GM21786 (cell line): ENCODE measurements at regions not wholly inside any gene's neighbourhood (a gene's known extent, or its start where the extent isn't known, plus 50 kb on each side); places are given as distances from the start of the nearest gene placed in this dataset.
A peak's percentile ranks its signal among the peaks of the same experiment; 100 is the strongest.

Experiments
- ATAC-seq: cut with Tn5 transposase; IDR thresholded peaks from one replicate; pipeline ENCODE4 v1.9.1; 2021; ENCODE audit not compliant: unreplicated experiment

GRCh38 chr6:4308364-4308763 is 173.0 kb upstream of the ECI2 start:
- ATAC-seq, result no peak

GRCh38 chr6:4304927-4305455 is 169.6 kb upstream of the ECI2 start:
- ATAC-seq, result no peak

GRCh38 chr6:4303638-4304037 is 168.3 kb upstream of the ECI2 start:
- ATAC-seq, result no peak

- no peak for ATAC-seq
Observed at GRCh38 chr6:4302524-4302923, 167.1 kb upstream of the ECI2 start.

- no peak for ATAC-seq
Observed at GRCh38 chr6:4301871-4302270, 166.5 kb upstream of the ECI2 start.

DNA sequence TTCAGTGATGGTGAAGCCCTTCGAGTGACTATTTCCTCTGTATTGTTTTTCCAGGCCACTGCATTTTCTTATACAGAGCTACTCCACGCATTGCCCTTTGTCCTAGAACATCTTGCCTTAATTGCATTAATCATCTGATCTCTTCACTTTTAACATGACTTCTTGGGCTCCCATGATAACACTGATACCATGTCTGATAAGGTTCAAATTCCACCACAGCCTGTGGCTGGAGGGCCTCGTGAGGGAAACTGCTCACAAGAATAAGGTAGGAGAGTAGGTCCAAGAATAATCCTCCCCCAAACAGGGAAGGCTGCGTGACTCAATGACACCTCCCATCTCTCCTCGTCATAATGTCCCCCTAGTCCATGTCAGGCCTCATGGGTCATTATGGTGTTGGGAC is 165.5 kb upstream of the ECI2 start:
- no peak for ATAC-seq

- ATAC-seq, result no peak
Observed at GRCh38 chr6:4299476-4299875, 164.1 kb upstream of the ECI2 start.

DNA sequence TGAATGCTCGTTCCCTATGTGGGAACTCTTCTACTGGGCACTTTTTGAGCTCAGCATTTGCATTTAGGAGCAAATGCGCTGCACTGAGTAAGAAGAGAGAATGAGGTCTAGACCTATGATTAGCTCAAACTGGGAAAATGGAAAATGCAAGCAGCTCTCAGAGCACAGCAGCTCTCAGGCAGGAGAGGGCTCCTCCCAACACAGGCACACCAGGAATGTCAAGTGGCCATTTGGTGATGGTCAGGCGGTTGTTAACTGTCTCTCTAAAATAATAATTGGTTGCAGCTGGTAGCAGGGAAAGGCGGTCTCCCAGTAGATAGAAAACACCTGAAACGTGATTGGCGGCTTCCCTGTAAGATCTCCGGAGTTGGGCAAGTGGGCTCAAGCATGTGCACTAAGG is 162.0 kb upstream of the ECI2 start:
- ATAC-seq, result no peak

GRCh38 chr6:4296552-4296951 is 161.2 kb upstream of the ECI2 start:
- ATAC-seq, result no peak

DNA sequence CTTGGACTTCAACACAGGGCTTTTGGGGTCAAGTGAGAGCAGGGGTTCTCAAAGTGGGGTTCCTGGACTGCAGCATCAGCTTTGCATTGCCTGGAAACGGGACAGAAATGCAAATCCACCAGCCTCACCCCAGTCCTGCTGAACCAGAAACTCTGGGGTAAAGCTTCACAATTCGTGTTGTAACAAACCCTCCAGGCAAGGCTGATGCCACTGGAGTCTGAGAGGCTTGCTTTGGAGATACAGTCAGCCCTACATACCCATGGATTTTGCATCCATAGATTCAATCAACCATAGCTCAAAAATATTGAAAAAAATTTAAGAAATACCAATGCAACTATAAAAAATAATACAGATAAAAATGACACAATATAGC is 160.4 kb upstream of the ECI2 start:
- no peak for ATAC-seq

DNA sequence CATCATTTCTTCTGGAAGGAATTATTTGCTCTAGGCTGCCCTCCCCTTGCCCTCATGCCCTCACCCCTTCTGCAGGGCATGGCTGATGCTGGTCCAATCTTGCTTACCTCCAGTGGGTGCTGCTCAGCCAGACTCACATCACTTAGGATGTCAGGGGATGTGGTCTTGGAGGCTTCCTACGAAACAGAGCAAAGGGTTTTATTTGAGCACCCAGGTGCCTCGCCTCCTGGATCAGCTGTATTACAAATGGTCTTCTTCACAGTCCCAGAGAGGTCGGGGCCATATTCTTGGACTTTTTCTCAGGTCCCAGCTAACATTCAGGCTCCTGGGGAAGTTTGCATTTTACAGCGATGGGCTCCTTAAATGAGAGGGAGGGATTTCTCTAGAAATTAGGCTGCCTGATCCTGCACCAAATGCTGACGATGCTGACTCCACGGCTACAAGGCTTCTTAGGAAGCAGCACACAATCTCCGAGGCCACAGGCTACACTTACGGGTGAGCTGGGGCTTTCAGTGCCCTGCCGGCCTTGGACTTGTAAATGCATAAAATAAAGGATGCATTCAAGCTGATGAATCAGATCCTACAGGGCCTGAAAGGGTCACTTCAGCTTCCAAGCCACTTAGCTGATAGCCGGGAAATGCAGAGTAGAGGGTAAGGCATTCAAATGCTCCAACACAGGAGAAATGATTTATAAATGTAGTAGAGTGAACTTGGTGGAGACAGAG is 159.8 kb upstream of the ECI2 start:
- no peak for ATAC-seq

GRCh38 chr6:4294636-4295035 is 159.3 kb upstream of the ECI2 start:
- ATAC-seq, result no peak

DNA sequence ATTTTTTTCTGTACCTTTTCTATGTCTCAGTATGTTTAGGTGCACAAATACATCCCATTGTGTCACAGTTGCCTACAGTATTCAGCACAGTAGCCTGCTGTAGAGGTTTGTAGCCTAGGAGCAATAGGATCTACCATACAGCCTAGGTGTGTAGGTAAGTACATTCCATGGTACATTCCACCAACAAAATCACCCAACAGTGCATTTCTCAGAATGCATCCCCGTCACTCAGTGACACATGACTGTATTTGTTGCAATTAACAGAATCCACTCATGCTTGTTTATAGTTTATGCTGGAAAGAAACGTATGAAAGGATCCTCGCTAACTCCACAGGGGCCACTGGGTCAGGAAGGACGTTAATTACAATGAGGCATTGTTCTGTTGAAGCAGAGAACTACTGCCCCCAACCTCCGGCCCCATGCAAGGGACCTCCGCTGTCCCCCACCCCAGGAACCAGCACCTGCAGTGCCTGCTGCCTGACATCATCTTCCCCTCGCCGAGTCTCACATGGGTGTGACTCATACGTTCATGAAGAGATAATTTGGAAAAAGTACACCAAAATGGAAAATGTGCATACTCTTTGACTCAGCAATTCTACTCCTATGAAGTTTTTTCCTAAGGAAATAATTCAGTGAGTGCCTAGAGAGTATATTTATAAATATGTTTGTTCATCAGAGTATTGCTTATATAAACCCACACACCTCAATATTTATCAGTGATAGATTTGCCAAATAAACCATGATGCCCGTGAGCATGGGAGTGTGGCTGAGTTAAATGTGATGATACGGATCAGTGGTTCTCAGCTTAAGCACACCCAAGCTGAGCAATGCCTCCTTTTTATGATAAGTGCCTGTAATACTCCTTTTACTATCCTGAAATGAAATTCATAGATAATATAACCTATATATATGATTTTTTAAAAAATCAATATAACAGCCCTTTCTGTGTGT is 156.4 kb upstream of the ECI2 start:
- no peak for ATAC-seq

- no peak for ATAC-seq
Observed at GRCh38 chr6:4289770-4290320, 154.5 kb upstream of the ECI2 start.

GRCh38 chr6:4287811-4288244 is 152.5 kb upstream of the ECI2 start:
- ATAC-seq, result no peak

DNA sequence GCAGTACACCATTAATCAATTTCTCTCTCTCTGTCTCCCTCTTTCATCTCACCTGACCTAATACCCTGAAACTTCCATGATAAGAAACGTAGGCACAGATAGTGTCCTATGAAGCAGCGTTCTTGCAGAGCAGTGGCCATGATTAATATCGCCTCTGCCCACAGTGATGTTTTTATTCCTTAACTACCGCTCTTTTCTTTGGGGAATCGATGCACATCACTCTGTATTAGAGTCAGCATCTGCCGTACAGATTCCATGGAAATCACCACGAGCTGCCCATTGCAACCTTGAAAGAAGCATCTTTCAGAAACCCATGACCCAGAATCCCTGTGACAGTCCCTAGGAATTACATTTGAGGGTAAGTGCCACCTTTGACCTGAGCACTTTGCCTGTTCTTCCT is 152.0 kb upstream of the ECI2 start:
- ATAC-seq, result no peak

- no peak for ATAC-seq
Observed at GRCh38 chr6:4282926-4283325, 147.6 kb upstream of the ECI2 start.

DNA sequence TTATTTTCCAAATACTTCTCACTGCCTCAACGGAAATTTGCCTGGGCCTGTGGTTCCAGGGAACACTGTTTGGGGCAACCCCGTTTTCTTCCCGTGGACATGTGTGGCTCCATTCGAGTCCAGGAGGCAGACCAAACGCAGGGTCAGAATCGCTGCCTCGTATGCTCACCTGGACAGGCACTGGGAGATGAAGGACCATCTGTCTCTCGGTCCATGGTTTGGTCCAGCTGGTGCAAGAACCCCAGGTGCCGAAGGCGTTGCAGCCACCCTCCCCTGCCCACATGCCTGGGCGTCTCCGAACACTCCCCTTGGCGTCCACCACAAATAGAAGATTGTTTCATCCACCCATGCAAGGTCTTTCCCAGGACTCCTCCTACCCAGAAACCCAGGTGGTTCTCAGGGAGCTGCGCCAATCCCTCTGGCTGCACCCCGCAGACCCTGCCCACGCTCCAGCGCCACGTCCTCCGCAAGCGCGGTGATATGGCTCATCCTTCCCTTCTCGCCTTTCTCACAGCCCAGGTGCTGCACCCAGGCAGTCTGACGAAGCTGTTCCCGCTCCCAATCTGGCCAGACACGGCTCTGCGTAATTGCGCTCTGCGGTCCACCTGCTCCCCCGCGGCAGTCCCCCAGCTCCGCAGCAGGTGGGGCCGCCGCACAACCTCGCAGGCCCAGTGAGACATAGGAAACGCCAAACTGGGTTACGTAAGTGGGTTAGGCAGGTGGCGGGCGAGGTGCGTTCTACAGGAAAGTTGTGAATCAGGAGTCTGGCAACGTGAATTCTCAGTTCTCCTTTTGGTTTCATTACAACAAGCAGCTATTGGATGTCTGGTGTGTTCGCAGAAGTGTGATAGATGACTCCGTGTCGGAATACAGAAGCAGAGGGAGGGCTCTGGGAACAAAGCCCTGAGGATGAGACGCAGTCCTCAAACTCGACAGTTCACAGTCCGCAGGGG is 146.2 kb upstream of the ECI2 start:
- peak; percentile 86 for ATAC-seq

DNA sequence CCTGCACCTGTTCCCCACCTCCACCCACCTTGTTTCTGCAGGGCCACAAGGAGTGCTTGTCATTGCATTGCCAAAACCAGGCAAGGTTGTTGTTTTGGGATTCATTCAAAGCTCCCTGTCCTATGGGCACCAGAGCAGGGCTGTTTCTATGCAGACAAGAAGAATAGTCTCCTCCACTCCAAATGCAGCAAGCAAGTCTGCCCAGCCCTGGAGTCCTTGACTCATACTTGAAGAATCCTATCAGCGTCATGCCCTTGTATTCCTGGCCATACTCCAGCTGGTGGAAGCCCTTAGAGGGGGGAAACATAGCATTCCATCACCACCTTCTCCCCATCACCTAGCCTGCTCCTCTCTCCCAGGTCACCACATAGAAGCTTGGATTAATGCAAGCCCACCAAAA is 145.3 kb upstream of the ECI2 start:
- no peak for ATAC-seq

DNA sequence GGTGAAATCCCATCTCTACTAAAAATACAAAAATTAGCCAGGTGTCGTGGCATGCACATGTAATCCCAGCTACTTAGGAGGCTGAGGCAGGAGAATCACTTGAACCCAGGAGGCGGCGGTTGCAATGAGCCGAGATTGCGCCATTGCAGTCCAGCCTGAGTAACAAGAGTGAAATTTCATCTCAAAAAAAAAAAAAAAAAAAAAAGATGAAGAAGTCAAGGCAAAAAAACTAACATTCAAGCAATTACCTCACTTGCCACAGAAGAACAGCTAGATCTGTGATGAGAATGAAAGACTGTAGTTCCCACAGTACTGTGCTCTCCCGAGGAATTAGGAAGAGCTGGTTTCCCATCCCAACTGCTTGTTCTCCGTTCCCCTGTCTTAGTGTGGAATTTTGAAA is 144.7 kb upstream of the ECI2 start:
- ATAC-seq, result no peak
